ENCODE measurements at regions not wholly inside any gene's neighbourhood (a gene's known extent, or its start where the extent isn't known, plus 50 kb on each side); places are given as distances from the start of the nearest gene placed in this dataset.

GRCh38 chr4:24713604-24714003 is 81.8 kb upstream of the SOD3 start:
- no peak overlapping the region for H3K4ac ChIP-seq (ENCODE audit: low read depth, low read length)
- no peak overlapping the region for H2BK120ac ChIP-seq (ENCODE audit: low read depth, low read length, poor library complexity, severe bottlenecking)
- no peak overlapping the region for H4K8ac ChIP-seq (replicated peaks; ENCODE audit: insufficient read length, low read depth, low read length)
- no peak overlapping the region for H3K14ac ChIP-seq (ENCODE audit: insufficient read depth, low read length)
- no peaks in the 10 kb centered on the region for H3K79me1 ChIP-seq (ENCODE audit: insufficient read depth, low read depth, low read length, poor library complexity, severe bottlenecking)
- H4K5ac ChIP-seq (ENCODE audit: insufficient read length, low read depth, low read length) = no peak overlapping the region
- no peaks in the 10 kb centered on the region for H4K20me1 ChIP-seq (ENCODE audit: control insufficient read depth, insufficient read depth, insufficient read length)
- no peak overlapping the region for H2BK20ac ChIP-seq (ENCODE audit: low read depth, low read length, poor library complexity, severe bottlenecking)
- H2BK15ac ChIP-seq (ENCODE audit: low read depth, low read length) = no peak overlapping the region
- DNase-seq = no peak
- Mint-ChIP-seq H3K27ac (no peak overlapping the region), H3K4me3 (no peak overlapping the region), H3K9me3 (peaks cover 21 to 23% of the 10 kb centered on the region in 2 experiments), H3K4me1 (no peaks in the 10 kb centered on the region), H3K27me3 (ENCODE audit: low read depth) (no peaks in the 10 kb centered on the region), H3K36me3 (ENCODE audit: insufficient read depth in 1 of 3, low read depth in 3 of 3) (peaks cover 11 to 30% (median 14%) of the 10 kb centered on the region in 3 experiments; a peak in 6 of 7 replicates)
- no peak overlapping the region for H3T11ph ChIP-seq (ENCODE audit: low read length)
- H3K9me3 ChIP-seq (ENCODE audit: control insufficient read depth, low read depth, low read length) = no peaks in the 10 kb centered on the region
- H2BK5ac ChIP-seq (ENCODE audit: insufficient read length, low read length) = no peak overlapping the region
- no peak overlapping the region for H3K56ac ChIP-seq (ENCODE audit: insufficient read length, low read depth, low read length)
- H2BK12ac ChIP-seq (ENCODE audit: insufficient read length, low read depth, low read length) = no peak overlapping the region
- H3K79me2 ChIP-seq (ENCODE audit: insufficient read depth, low read length) = no peaks in the 10 kb centered on the region
- no peaks in the 10 kb centered on the region for H3K23me2 ChIP-seq (ENCODE audit: insufficient read length, low read depth, low read length, poor library complexity, severe bottlenecking)
- no peak for TF ChIP-seq CTCF (conservative IDR thresholded peaks at IDR 0.05)
- no peak overlapping the region for H3K4me2 ChIP-seq (ENCODE audit: insufficient read depth, insufficient read length, low read length)
- WGBS (ENCODE audit: extremely low coverage, insufficient read length, low lambda C conversion rate) = no CpG with 5 or more reads among the region's 2 CpGs
- H3K27ac ChIP-seq (ENCODE audit: insufficient read length, low read depth, low read length) = no peak overlapping the region
- H2AFZ ChIP-seq (ENCODE audit: low read length) = no peak overlapping the region
- H2AK5ac ChIP-seq (ENCODE audit: insufficient read length, low read length) = no peak overlapping the region
- H3K9ac ChIP-seq (ENCODE audit: extremely low read depth, insufficient read length, low read length) = no peak overlapping the region
- no peak overlapping the region for H4K91ac ChIP-seq (ENCODE audit: insufficient read length, low read depth, low read length)
- H3K18ac ChIP-seq (ENCODE audit: insufficient read length, low read depth, low read length) = no peak overlapping the region
- H3K27me3 ChIP-seq (ENCODE audit: insufficient read depth, low read length) = no peaks in the 10 kb centered on the region
- no peaks in the 10 kb centered on the region for H3K4me1 ChIP-seq (ENCODE audit: insufficient read depth, low read length)
- H3K23ac ChIP-seq (ENCODE audit: insufficient read length, low read depth, low read length) = no peak overlapping the region

Data from H9 (cell line).